HFFc6 (cell line): ENCODE measurements at regions not wholly inside any gene's neighbourhood (a gene's known extent, or its start where the extent isn't known, plus 50 kb on each side); places are given as distances from the start of the nearest gene placed in this dataset.

Source experiments
- DNase-seq: peaks from one replicate; pipeline ENCODE4 v3.0.0-alpha.2; 2018
- H3K27ac Mint-ChIP-seq: 2 replicates; pipeline ENCODE4 v1.8.0; 2020; ENCODE audit warnings: mild to moderate bottlenecking, mixed read lengths
- H3K27me3 Mint-ChIP-seq: 2 replicates; pipeline ENCODE4 v1.8.0; 2021; ENCODE audit warnings: mild to moderate bottlenecking, moderate library complexity, mixed read lengths; ENCODE audit not compliant: insufficient read depth
- H3K36me3 Mint-ChIP-seq: 2 replicates; pipeline ENCODE4 v1.8.0; 2021; ENCODE audit warnings: low read depth, mixed read lengths
- H3K4me1 Mint-ChIP-seq: 2 replicates; pipeline ENCODE4 v1.8.0; 2020; ENCODE audit warnings: low read depth, mixed read lengths
- H3K4me3 Mint-ChIP-seq: 2 replicates; pipeline ENCODE4 v1.8.0; 2020; ENCODE audit warnings: mild to moderate bottlenecking, moderate library complexity, mixed read lengths
- H3K9me3 Mint-ChIP-seq: 2 replicates; pipeline ENCODE4 v1.8.0; 2020; ENCODE audit warnings: mild to moderate bottlenecking, mixed read lengths
- TF ChIP-seq, protein P1 (sequence below): fragments of 200-600 bp; sonication (generic); IDR thresholded peaks from 2 replicates; pipeline ENCODE4 v1.5.0; 2021; ENCODE audit warnings: antibody characterized with exemption, mild to moderate bottlenecking

DNA sequence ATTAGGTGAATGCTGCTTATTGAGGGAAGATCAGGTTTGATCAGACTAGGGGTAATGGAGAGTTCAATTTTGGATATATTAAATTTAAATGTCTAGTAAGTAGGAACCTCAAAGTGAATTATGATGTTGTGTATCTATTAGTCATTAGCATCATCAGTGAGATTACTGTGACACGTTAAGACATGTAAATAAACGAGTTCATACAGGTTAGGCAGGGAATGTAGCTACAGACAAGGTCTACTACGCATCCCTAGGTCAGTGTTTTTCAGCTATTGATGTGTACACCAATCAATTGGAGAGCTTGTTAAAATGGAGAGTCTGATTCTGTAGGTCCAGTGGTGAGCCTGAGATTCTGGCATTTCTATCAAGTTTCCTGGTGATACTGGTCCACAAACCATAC is 120.1 kb upstream of the LRRC4C start:
- no peaks in the 10 kb centered on the region for H3K4me1 Mint-ChIP-seq
- peaks cover 20% of the 10 kb centered on the region for H3K9me3 Mint-ChIP-seq
- H3K27ac Mint-ChIP-seq = no peak overlapping the region
- H3K36me3 Mint-ChIP-seq = no peaks in the 10 kb centered on the region; the same call in 1 of the 2 replicates
- TF ChIP-seq, protein P1, sequence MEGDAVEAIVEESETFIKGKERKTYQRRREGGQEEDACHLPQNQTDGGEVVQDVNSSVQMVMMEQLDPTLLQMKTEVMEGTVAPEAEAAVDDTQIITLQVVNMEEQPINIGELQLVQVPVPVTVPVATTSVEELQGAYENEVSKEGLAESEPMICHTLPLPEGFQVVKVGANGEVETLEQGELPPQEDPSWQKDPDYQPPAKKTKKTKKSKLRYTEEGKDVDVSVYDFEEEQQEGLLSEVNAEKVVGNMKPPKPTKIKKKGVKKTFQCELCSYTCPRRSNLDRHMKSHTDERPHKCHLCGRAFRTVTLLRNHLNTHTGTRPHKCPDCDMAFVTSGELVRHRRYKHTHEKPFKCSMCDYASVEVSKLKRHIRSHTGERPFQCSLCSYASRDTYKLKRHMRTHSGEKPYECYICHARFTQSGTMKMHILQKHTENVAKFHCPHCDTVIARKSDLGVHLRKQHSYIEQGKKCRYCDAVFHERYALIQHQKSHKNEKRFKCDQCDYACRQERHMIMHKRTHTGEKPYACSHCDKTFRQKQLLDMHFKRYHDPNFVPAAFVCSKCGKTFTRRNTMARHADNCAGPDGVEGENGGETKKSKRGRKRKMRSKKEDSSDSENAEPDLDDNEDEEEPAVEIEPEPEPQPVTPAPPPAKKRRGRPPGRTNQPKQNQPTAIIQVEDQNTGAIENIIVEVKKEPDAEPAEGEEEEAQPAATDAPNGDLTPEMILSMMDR = no peak
- no peak for DNase-seq
- no peaks in the 10 kb centered on the region for H3K27me3 Mint-ChIP-seq
- H3K4me3 Mint-ChIP-seq = no peak overlapping the region

DNA sequence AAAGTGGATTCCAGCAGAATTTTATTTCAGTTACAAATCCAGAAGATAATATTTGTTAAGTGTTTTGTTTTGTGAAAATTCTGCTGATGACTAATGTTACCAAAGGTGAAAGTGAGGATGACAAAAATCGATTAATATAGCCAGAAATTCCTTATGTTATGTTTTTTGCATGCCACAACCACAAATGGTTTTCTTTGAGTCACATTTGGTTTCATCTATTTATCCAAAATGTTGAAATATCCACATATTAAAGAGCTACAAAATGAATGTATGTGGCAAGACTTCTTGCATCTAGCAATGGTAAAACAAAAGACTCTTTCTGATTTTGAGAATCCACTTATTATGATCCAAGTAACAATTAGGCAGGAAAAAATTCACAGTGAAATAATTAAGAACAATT is 150.1 kb upstream of the LRRC4C start:
- Mint-ChIP-seq H3K27me3 (no peaks in the 10 kb centered on the region), H3K9me3 (peaks cover 31% of the 10 kb centered on the region), H3K36me3 (no peaks in the 10 kb centered on the region), H3K4me3 (no peak overlapping the region), H3K4me1 (no peaks in the 10 kb centered on the region), H3K27ac (no peak overlapping the region)
- DNase-seq = no peak
- TF ChIP-seq, protein P1 = no peak

DNA sequence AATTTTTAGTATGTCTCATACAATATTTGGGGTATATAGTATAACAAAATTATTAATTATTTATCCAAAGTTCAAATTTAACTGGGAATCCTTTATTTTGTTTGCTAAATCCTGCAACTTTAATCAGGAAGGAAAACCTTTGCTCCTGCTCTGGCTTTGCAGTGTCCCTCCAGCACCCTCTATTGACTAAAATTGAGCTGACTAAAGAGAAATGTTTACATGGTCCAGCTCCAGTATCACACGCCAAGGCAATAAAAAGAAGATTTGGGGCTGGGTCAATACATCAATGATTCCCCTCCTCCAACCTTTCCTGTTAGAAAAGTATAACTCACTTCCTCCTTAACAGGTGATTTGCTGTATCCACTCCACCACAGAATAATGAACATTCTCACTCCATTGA is 153.0 kb upstream of the LRRC4C start:
- no peak overlapping the region for H3K4me3 Mint-ChIP-seq
- no peaks in the 10 kb centered on the region for H3K4me1 Mint-ChIP-seq
- no peaks in the 10 kb centered on the region for H3K27me3 Mint-ChIP-seq
- H3K27ac Mint-ChIP-seq = no peak overlapping the region
- TF ChIP-seq, protein P1 = no peak; the same call in 1 of the 2 replicates
- DNase-seq = no peak
- H3K9me3 Mint-ChIP-seq = peaks cover 27% of the 10 kb centered on the region
- peaks cover 5% of the 10 kb centered on the region; the same call in 1 of the 2 replicates for H3K36me3 Mint-ChIP-seq

DNA sequence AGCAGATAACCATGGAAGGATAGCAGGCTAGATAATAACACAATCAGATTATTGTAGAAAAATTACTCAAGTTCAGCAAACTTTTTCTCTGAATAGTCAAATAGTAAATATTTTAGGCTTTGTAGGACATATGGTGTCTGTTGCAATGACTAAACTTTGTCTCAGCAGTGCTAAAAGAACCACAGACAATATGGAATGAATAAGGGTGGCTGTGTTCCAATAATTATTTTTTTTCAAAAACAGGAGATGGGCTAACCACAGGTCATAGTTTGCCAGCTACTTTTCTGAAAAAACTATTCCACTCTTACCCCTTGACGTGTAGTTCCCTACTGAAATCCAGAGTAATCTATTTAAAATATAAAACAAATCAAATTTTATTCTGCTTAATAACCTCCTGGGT is 153.9 kb upstream of the LRRC4C start:
- TF ChIP-seq, protein P1 = no peak
- H3K36me3 Mint-ChIP-seq = peaks cover 5% of the 10 kb centered on the region; the same call in 1 of the 2 replicates
- H3K9me3 Mint-ChIP-seq = peaks cover 27% of the 10 kb centered on the region
- H3K27me3 Mint-ChIP-seq = no peaks in the 10 kb centered on the region
- no peak overlapping the region for H3K4me3 Mint-ChIP-seq
- no peak for DNase-seq
- no peaks in the 10 kb centered on the region for H3K4me1 Mint-ChIP-seq
- H3K27ac Mint-ChIP-seq = no peak overlapping the region

DNA sequence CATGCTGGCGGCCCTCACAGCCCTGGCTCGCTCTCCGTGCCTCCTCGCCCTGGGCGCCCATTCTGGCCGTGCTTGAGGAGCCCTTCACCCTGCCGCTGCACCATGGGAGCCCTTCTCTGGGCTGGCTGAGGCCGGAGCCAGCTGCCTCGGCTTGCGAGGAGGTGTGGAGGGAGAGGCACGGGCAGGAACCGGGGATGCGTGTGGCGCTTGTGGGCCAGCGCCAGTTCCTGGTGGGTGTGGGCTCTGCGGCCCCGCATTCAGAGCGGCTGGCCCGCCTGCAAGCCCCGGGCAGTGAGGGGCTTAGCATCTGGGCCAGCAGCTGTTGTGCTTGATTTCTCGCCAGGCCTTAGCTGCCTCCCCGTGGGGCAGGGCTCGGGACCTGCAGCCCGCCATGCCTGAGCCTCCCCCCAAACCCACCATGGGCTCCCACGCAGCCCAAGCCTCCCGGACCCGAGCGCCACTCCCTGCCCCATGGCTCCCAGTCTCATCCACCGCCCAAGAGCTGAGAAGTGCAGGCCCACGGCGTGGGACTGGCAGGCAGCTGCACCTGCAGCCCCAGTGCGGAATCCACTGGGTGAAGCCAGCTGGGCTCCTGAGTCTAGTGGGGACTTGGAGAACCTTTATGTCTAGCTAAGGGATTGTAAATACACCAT is 163.4 kb upstream of the LRRC4C start:
- H3K4me3 Mint-ChIP-seq = no peak overlapping the region
- no peaks in the 10 kb centered on the region for H3K27me3 Mint-ChIP-seq
- TF ChIP-seq, protein P1 = no peak
- no peaks in the 10 kb centered on the region; the same call in 1 of the 2 replicates for H3K36me3 Mint-ChIP-seq
- peaks cover 34% of the 10 kb centered on the region for H3K9me3 Mint-ChIP-seq
- no peaks in the 10 kb centered on the region for H3K4me1 Mint-ChIP-seq
- H3K27ac Mint-ChIP-seq = no peak overlapping the region
- no peak for DNase-seq
